ENCODE measurements at regions not wholly inside any gene's neighbourhood (a gene's known extent, or its start where the extent isn't known, plus 50 kb on each side); places are given as distances from the start of the nearest gene placed in this dataset.

DNA sequence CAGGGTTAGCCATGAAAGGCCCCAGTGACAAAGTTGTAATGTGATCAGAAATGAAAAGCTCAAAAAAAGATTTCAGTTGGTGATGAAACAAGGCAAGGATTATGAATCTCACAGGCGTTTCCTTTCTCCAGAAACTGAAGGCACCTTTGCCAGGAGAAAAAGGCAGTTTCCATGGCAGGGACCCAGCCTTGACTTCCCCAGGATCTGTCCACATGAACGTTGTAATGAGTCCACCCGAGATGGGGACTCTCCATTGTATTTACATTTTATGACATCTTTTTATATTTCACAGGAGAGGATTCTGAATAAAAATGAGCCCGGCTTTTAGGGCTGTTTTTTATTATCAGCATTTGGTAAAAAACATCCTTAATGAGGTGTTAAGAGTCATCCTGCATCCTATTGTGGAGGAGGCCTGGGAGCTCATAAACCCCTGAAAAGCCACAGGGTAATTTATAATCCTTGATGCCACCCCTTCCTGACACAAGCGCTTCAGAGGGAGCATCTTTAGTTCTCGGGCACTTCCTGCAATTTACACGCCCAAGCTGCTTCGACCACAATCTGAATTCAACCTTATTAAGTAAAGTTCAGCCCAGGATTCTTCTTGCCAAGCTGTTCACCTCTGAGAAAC lies 74.1 kb upstream of the SALL4 start:
- DNase-seq (ENCODE audit: low spot score), result no peak

GRCh38 chr20:51873652-51874051 lies 71.3 kb upstream of the SALL4 start:
- DNase-seq (ENCODE audit: low spot score), result no peak

- peak; percentile 8 for DNase-seq (ENCODE audit: low spot score)
Observed at GRCh38 chr20:51871943-51872342, 69.6 kb upstream of the SALL4 start.

DNA sequence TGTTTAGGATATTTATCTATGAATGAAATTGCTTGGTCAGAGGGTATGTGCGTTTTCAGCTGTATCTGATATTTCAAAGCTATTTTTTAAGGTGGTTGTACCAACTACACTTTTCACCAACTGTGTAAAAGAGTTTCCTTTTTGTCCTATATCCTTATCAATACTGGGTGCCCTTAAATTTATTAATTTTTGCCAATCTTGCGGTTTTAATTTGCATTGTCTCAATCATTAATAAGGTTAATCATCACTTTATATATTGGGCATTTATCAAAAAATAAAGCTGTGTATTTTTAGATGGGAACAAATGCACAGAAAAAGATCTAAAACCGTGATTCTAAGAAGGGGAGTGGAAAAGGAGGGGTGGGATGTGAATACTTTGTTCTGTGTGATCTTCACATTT lies 66.7 kb upstream of the SALL4 start:
- DNase-seq (ENCODE audit: low spot score), result no peak

- DNase-seq (ENCODE audit: low spot score), result no peak
Observed at GRCh38 chr20:51867251-51867650, 64.9 kb upstream of the SALL4 start.

DNA sequence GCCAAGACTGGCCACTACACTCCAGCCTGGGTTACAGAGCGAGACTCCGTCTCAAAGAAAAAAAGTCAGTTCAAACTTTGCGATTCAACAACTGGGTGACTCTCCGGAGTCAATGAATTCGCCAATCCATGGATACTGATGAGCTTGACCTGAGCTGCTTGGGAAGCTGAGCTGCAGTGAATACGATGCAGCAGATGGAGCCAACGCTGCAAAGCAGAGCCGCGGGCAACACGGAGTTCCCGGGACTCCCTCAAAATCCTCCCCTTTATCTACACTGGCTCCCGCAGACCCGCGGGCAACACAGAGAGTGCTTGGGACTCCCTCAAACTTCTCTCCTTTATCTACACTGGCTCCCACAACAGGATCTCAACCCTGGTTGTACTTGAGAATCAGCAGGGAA lies 62.6 kb upstream of the SALL4 start:
- no peak for DNase-seq (ENCODE audit: low spot score)

- no peak for DNase-seq (ENCODE audit: low spot score)
Observed at GRCh38 chr20:51862796-51863195, 60.5 kb upstream of the SALL4 start.

- DNase-seq (ENCODE audit: low spot score), result no peak
Observed at GRCh38 chr20:51861726-51862466, 59.6 kb upstream of the SALL4 start.

DNA sequence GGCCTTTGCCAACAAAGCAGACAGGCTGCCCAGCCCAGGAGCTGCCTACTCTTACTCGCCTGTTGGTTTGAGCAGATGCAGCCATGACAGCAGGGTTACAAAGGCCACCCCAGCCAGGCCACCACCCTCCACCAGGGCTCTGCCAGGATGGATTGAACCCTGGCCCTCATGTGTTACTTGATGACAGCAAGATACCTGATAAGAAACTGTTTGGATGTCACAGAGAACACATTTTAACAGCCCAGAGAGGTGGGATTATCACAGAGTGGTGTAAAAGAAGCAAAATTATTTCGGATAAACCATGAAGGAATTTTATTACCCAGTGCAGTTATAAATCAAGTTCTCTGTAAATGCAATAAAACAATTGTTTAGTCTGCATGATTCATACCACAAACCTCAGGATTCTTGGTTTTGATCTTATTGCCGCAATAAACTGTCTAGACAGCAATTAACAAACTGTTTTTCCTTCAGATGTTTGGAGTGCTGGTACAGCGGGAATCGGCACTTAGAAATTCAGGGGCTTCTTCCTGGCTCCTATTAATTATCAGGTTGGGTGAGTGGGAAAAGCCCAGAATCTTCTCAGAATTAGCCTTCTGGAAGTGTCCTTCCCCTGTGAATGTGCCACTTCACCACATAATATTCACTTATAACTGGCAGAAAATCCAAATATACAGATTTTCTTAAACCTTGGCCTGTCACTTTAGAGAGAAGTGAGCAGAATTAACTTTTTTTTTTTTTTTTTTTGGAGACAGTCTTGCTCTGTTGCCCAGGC lies 58.0 kb upstream of the SALL4 start:
- DNase-seq (ENCODE audit: low spot score), result no peak

GRCh38 chr20:51856432-51856831 lies 54.1 kb upstream of the SALL4 start:
- DNase-seq (ENCODE audit: low spot score), result no peak

DNA sequence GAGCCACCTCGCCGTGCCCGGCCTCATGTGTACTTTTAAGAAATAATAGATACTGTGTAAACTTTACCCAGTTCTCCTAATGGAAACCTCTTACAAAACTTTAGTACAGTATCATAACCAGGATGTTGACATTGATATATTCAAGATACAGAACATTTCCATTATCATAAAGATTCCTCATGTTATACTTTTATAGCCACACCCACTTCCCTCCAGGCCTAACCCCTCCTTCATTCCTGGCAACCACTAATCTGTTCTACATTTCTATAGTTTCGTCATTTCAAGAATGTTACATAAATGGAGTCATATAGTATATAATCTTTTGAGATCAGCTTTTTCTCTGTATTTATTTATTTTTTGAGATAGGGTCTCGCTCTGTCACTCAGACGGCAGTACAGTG lies 52.6 kb upstream of the SALL4 start:
- DNase-seq (ENCODE audit: low spot score), result no peak

Data from kidney tubule cell (primary cell).